Renal cortex interstitium (tissue), 11 donors: ENCODE measurements at regions not wholly inside any gene's neighbourhood (a gene's known extent, or its start where the extent isn't known, plus 50 kb on each side); places are given as distances from the start of the nearest gene placed in this dataset.

Source experiments
- DNase-seq, 11 donors: peaks; one replicate each; pipeline ENCODE4 v3.0.0-alpha.2; 2013; ENCODE audit warnings: low read depth in 9 of 11, low spot score in 4 of 11; ENCODE audit errors: extremely low read depth in 1 of 11

GRCh38 chr5:74413403-74414048, 227.0 kb downstream of the ENC1 start:
- DNase-seq, result no peak

- no peak for DNase-seq
These were observed 228.5 kb downstream of the ENC1 start for GRCh38 chr5:74412066-74412465.

GRCh38 chr5:74409712-74410111, 230.8 kb downstream of the ENC1 start:
- DNase-seq, result no peak

- DNase-seq, result no peak
These were observed 231.3 kb downstream of the ENC1 start for GRCh38 chr5:74409166-74409706.

- DNase-seq, result no peak
These were observed 232.1 kb downstream of the ENC1 start for GRCh38 chr5:74408150-74409043.

GRCh38 chr5:74407701-74408100, 232.8 kb downstream of the ENC1 start:
- DNase-seq, result no peak

GRCh38 chr5:74406844-74407243, 233.7 kb downstream of the ENC1 start:
- DNase-seq, result no peak

GRCh38 chr5:74405593-74405992, 234.9 kb downstream of the ENC1 start:
- no peak for DNase-seq

- DNase-seq, result no peak
These were observed 235.7 kb downstream of the ENC1 start for GRCh38 chr5:74404574-74405508.

GRCh38 chr5:74403771-74404170, 236.8 kb downstream of the ENC1 start:
- DNase-seq, result no peak

- DNase-seq, result no peak
These were observed 238.0 kb downstream of the ENC1 start for GRCh38 chr5:74402553-74402952.

- DNase-seq, result no peak
These were observed 238.6 kb downstream of the ENC1 start for GRCh38 chr5:74401946-74402320.

- no peak for DNase-seq
These were observed 239.1 kb downstream of the ENC1 start for GRCh38 chr5:74401281-74401945.

- no peak for DNase-seq
These were observed 240.5 kb downstream of the ENC1 start for GRCh38 chr5:74400067-74400466.

- no peak for DNase-seq
These were observed 243.5 kb downstream of the ENC1 start for GRCh38 chr5:74396913-74397622.

GRCh38 chr5:74394916-74395880, 245.3 kb downstream of the ENC1 start:
- DNase-seq, result peak in 1 of 11 donors; percentile 54

GRCh38 chr5:74394528-74394915, 246.0 kb downstream of the ENC1 start:
- DNase-seq, result no peak
